ENCODE measurements at regions not wholly inside any gene's neighbourhood (a gene's known extent, or its start where the extent isn't known, plus 50 kb on each side); places are given as distances from the start of the nearest gene placed in this dataset.

- TF ChIP-seq CTCF (IDR thresholded peaks at IDR 0.05), result no peak
- no peak for TF ChIP-seq POLR2A (IDR thresholded peaks at IDR 0.05)
- TF ChIP-seq POLR2AphosphoS5 (IDR thresholded peaks at IDR 0.05), result no peak
Observed at GRCh38 chr4:31518796-31519250, 798.7 kb downstream of the PCDH7 start.
